CD8-positive, alpha-beta memory T cell (primary cell): ENCODE measurements at regions not wholly inside any gene's neighbourhood (a gene's known extent, or its start where the extent isn't known, plus 50 kb on each side); places are given as distances from the start of the nearest gene placed in this dataset.
"Not testable (repeated sequence)": the region's sequence is repeated elsewhere in the genome, so short reads cannot be mapped to it uniquely, and the experiment has no call there.

ENCODE experiments used
- CTCF ChIA-PET: fragments of 350-600 bp; sonication (Branson Sonifier 250); formaldehyde crosslinking; loops from one replicate; lab custom pipeline; 2021; ENCODE audit warnings: antibody characterized with exemption; lab: Charles Lee
- POLR2A ChIA-PET: fragments of 350-600 bp; sonication (Branson Sonifier 250); formaldehyde crosslinking; loops from one replicate; lab custom pipeline; 2021; ENCODE audit warnings: antibody characterized with exemption; lab: Charles Lee
- DNase-seq, 5 donors: peaks; one replicate each; pipeline versions ENCODE4 v3.0.0 to v3.0.0-alpha.2; 2020 to 2022; ENCODE audit warnings: mixed read lengths in 1 of 5
- H3K27ac ChIP-seq: one replicate; pipeline ENCODE4 v1.7.0; 2013; ENCODE audit warnings: low read depth, mild to moderate bottlenecking, low read length, moderate library complexity
- H3K27me3 ChIP-seq: 2 replicates; pipeline ENCODE4 v1.7.0; 2013; ENCODE audit warnings: low read length, mild to moderate bottlenecking; ENCODE audit not compliant: insufficient read depth, poor library complexity, severe bottlenecking
- H3K36me3 ChIP-seq: 2 replicates; pipeline ENCODE4 v1.7.0; 2013; ENCODE audit warnings: mild to moderate bottlenecking, low read length, moderate library complexity; ENCODE audit not compliant: insufficient read depth
- H3K4me1 ChIP-seq: 2 replicates; pipeline ENCODE4 v1.7.0; 2013; ENCODE audit warnings: mild to moderate bottlenecking, low read length, moderate library complexity; ENCODE audit not compliant: insufficient read depth
- H3K4me3 ChIP-seq: 2 replicates; pipeline ENCODE4 v1.7.0; 2013; ENCODE audit warnings: mild to moderate bottlenecking, low read length
- H3K9me3 ChIP-seq: 2 replicates; pipeline ENCODE4 v1.7.0; 2013; ENCODE audit warnings: mild to moderate bottlenecking, low read length
- H3K27ac Mint-ChIP-seq, 8 donors: one replicate each; pipeline ENCODE4 v1.8.0; 2020 to 2021; ENCODE audit warnings: mixed read lengths in 8 of 8, mild to moderate bottlenecking in 6 of 8, inconsistent platforms in 3 of 8, moderate library complexity in 3 of 8
- H3K27me3 Mint-ChIP-seq, 2 donors: one replicate each; pipeline ENCODE4 v1.8.0; 2020 to 2021; ENCODE audit warnings: mixed read lengths in 2 of 2, mild to moderate bottlenecking in 1 of 2, moderate library complexity in 1 of 2
- H3K36me3 Mint-ChIP-seq, 3 donors: one replicate each; pipeline ENCODE4 v1.8.0; 2020 to 2021; ENCODE audit warnings: mixed read lengths in 3 of 3, inconsistent platforms in 1 of 3, mild to moderate bottlenecking in 1 of 3
- H3K4me1 Mint-ChIP-seq, 3 donors: one replicate each; pipeline ENCODE4 v1.8.0; 2020 to 2021; ENCODE audit warnings: mixed read lengths in 3 of 3, inconsistent platforms in 1 of 3, mild to moderate bottlenecking in 1 of 3
- H3K4me3 Mint-ChIP-seq, 7 donors: one replicate each; pipeline ENCODE4 v1.8.0; 2020 to 2021; ENCODE audit warnings: mixed read lengths in 7 of 7, mild to moderate bottlenecking in 6 of 7, moderate library complexity in 4 of 7, inconsistent platforms in 2 of 7
- H3K9me3 Mint-ChIP-seq, 5 donors: one replicate each; pipeline ENCODE4 v1.8.0; 2020 to 2022; ENCODE audit warnings: mixed read lengths in 5 of 5, mild to moderate bottlenecking in 3 of 5, moderate library complexity in 2 of 5, inconsistent platforms in 1 of 5

- CTCF ChIA-PET, result no interaction called here
- no peaks in the 10 kb centered on the region for H3K4me1 Mint-ChIP-seq
These were observed 2050.2 kb upstream of the CDH6 start for GRCh38 chr5:29143266-29143665.

GRCh38 chr5:29134418-29134817 is 2059.1 kb upstream of the CDH6 start:
- Histone ChIP-seq H3K4me3 (no peak overlapping the region), H3K9me3 (peaks cover 3% of the 10 kb centered on the region), H3K36me3 (no peaks in the 10 kb centered on the region), H3K27me3 (no peaks in the 10 kb centered on the region), H3K27ac (no peak overlapping the region), H3K4me1 (no peaks in the 10 kb centered on the region)
- no peak for DNase-seq
- POLR2A ChIA-PET, result no interaction called here
- Mint-ChIP-seq H3K9me3 (peaks cover 9 to 34% (median 17%) of the 10 kb centered on the region in 5 donors), H3K27me3 (no peaks in the 10 kb centered on the region), H3K4me3 (no peak overlapping the region), H3K36me3 (no peaks in the 10 kb centered on the region), H3K4me1 (no peaks in the 10 kb centered on the region), H3K27ac (no peak overlapping the region)
- CTCF ChIA-PET, result no interaction called here

More at GRCh38 chr5:29143266-29143665, 2050.2 kb upstream of the CDH6 start:
- Histone ChIP-seq H3K27me3 (no peaks in the 10 kb centered on the region), H3K9me3 (no peaks in the 10 kb centered on the region), H3K4me1 (no peaks in the 10 kb centered on the region), H3K36me3 (no peaks in the 10 kb centered on the region), H3K27ac (no peak overlapping the region), H3K4me3 (no peak overlapping the region)
- H3K27me3 Mint-ChIP-seq, result no peaks in the 10 kb centered on the region
- no peaks in the 10 kb centered on the region for H3K36me3 Mint-ChIP-seq
- H3K9me3 Mint-ChIP-seq, result peaks cover 0 to 43% (median 8%) of the 10 kb centered on the region in 5 donors
- POLR2A ChIA-PET, result no interaction called here
- no peak for DNase-seq
- no peak overlapping the region for H3K27ac Mint-ChIP-seq
- H3K4me3 Mint-ChIP-seq, result no peak overlapping the region

- H3K4me1 Mint-ChIP-seq, result no peaks in the 10 kb centered on the region
- CTCF ChIA-PET, result no interaction called here
- no peaks in the 10 kb centered on the region for H3K27me3 Mint-ChIP-seq
These were observed 2062.2 kb upstream of the CDH6 start for GRCh38 chr5:29131285-29131684.

GRCh38 chr5:29130786-29131185 is 2062.7 kb upstream of the CDH6 start:
- Mint-ChIP-seq H3K27ac (no peak overlapping the region), H3K4me3 (no peak overlapping the region), H3K9me3 (peaks cover 11 to 30% (median 17%) of the 10 kb centered on the region in 5 donors), H3K36me3 (no peaks in the 10 kb centered on the region), H3K27me3 (no peaks in the 10 kb centered on the region), H3K4me1 (no peaks in the 10 kb centered on the region)
- DNase-seq, result no peak
- Histone ChIP-seq H3K27ac (no peak overlapping the region), H3K4me1 (no peaks in the 10 kb centered on the region), H3K27me3 (no peaks in the 10 kb centered on the region), H3K36me3 (no peaks in the 10 kb centered on the region), H3K9me3 (peaks cover 3% of the 10 kb centered on the region), H3K4me3 (no peak overlapping the region)
- ChIA-PET CTCF (no interaction called here), POLR2A (no interaction called here)

More at GRCh38 chr5:29131285-29131684, 2062.2 kb upstream of the CDH6 start:
- Histone ChIP-seq H3K27me3 (no peaks in the 10 kb centered on the region), H3K4me1 (no peaks in the 10 kb centered on the region), H3K4me3 (no peak overlapping the region), H3K27ac (no peak overlapping the region), H3K9me3 (peaks cover 3% of the 10 kb centered on the region), H3K36me3 (no peaks in the 10 kb centered on the region)
- no peak overlapping the region for H3K4me3 Mint-ChIP-seq
- DNase-seq, result no peak
- POLR2A ChIA-PET, result no interaction called here
- no peaks in the 10 kb centered on the region for H3K36me3 Mint-ChIP-seq
- H3K27ac Mint-ChIP-seq, result no peak overlapping the region
- peaks cover 11 to 31% (median 17%) of the 10 kb centered on the region in 5 donors for H3K9me3 Mint-ChIP-seq

GRCh38 chr5:29127524-29128156 is 2065.8 kb upstream of the CDH6 start:
- CTCF ChIA-PET, H3K4me1 ChIP-seq, H3K36me3 Mint-ChIP-seq, H3K27ac ChIP-seq, H3K9me3 ChIP-seq, H3K36me3 ChIP-seq, H3K27ac Mint-ChIP-seq, POLR2A ChIA-PET, H3K4me3 ChIP-seq, H3K4me3 Mint-ChIP-seq, H3K27me3 Mint-ChIP-seq, H3K4me1 Mint-ChIP-seq, DNase-seq, H3K27me3 ChIP-seq: not testable (repeated sequence)
- H3K9me3 Mint-ChIP-seq, result peaks cover 4 to 37% (median 8%) of the 10 kb centered on the region in 5 donors

GRCh38 chr5:29126462-29126861 is 2067.0 kb upstream of the CDH6 start:
- H3K4me3 ChIP-seq, CTCF ChIA-PET, H3K27me3 Mint-ChIP-seq, H3K27me3 ChIP-seq, H3K4me1 ChIP-seq, H3K27ac ChIP-seq, H3K36me3 ChIP-seq, H3K27ac Mint-ChIP-seq, H3K4me3 Mint-ChIP-seq, H3K4me1 Mint-ChIP-seq, POLR2A ChIA-PET, H3K36me3 Mint-ChIP-seq, DNase-seq, H3K9me3 ChIP-seq: not testable (repeated sequence)
- peaks cover 4 to 38% (median 9%) of the 10 kb centered on the region in 5 donors for H3K9me3 Mint-ChIP-seq

GRCh38 chr5:29122306-29122705 is 2071.2 kb upstream of the CDH6 start:
- ChIA-PET CTCF (no interaction called here), POLR2A (no interaction called here)

GRCh38 chr5:29114331-29114768 is 2076.0 kb upstream of the CDH9 start:
- Histone ChIP-seq H3K4me1 (no peaks in the 10 kb centered on the region), H3K27ac (no peak overlapping the region), H3K9me3 (no peaks in the 10 kb centered on the region), H3K4me3 (no peak overlapping the region), H3K36me3 (no peaks in the 10 kb centered on the region), H3K27me3 (no peaks in the 10 kb centered on the region)
- DNase-seq, result no peak
- Mint-ChIP-seq H3K36me3 (no peaks in the 10 kb centered on the region), H3K9me3 (peaks cover 6 to 24% (median 13%) of the 10 kb centered on the region in 5 donors), H3K27me3 (no peaks in the 10 kb centered on the region), H3K27ac (no peak overlapping the region), H3K4me3 (no peak overlapping the region), H3K4me1 (no peaks in the 10 kb centered on the region)
- ChIA-PET POLR2A (no interaction called here), CTCF (no interaction called here)

More at GRCh38 chr5:29122306-29122705, 2071.2 kb upstream of the CDH6 start:
- Mint-ChIP-seq H3K4me3 (no peak overlapping the region), H3K4me1 (no peaks in the 10 kb centered on the region), H3K36me3 (no peaks in the 10 kb centered on the region), H3K27me3 (no peaks in the 10 kb centered on the region), H3K27ac (no peak overlapping the region), H3K9me3 (peaks cover 0 to 29% (median 11%) of the 10 kb centered on the region in 5 donors)
- Histone ChIP-seq H3K36me3 (no peaks in the 10 kb centered on the region), H3K4me3 (no peak overlapping the region), H3K9me3 (no peaks in the 10 kb centered on the region), H3K27ac (no peak overlapping the region), H3K27me3 (no peaks in the 10 kb centered on the region), H3K4me1 (no peaks in the 10 kb centered on the region)
- DNase-seq, result no peak
